AG04450 (cell line): ENCODE measurements at regions not wholly inside any gene's neighbourhood (a gene's known extent, or its start where the extent isn't known, plus 50 kb on each side); places are given as distances from the start of the nearest gene placed in this dataset.

Experiments
- CTCF ChIA-PET: fragments of 300-600, 350-600 bp; formaldehyde crosslinking; extraction: SDS; loops from one replicate; lab custom pipeline; 2022; ENCODE audit warnings: antibody characterized with exemption, inconsistent platforms; lab: Charles Lee
- POLR2A ChIA-PET: fragments of 350-600 bp; formaldehyde crosslinking; extraction: SDS; loops from one replicate; lab custom pipeline; 2021; ENCODE audit warnings: antibody characterized with exemption, inconsistent platforms; lab: Yijun Ruan, JAX
- DNase-seq: peaks from one replicate; pipeline ENCODE4 v3.0.0-alpha.2; 2011; ENCODE audit warnings: low read depth, low spot score
- H3K27ac ChIP-seq: one replicate; pipeline ENCODE4 v1.5.1; 2012; ENCODE audit warnings: low read depth, low read length, control low read depth
- H3K27me3 ChIP-seq: one replicate; pipeline ENCODE4 v1.6.0; 2012; ENCODE audit warnings: low read length; ENCODE audit not compliant: control insufficient read depth, insufficient read depth
- H3K4me3 ChIP-seq: 2 replicates; pipeline ENCODE4 v1.5.1; 2011; ENCODE audit warnings: mild to moderate bottlenecking, low read depth, low read length, control low read depth
- H3K9me3 ChIP-seq: 2 replicates; pipeline ENCODE4 v1.5.1; 2012; ENCODE audit warnings: low read length; ENCODE audit not compliant: control insufficient read depth, insufficient read depth
- CTCF ChIP-seq: IDR thresholded peaks from 2 replicates; pipeline ENCODE4 v1.5.1; 2011; ENCODE audit warnings: low read depth, low read length, control low read depth, inconsistent platforms

GRCh38 chr16:86929057-86929871 lies 350.9 kb downstream of the FOXL1 start:
- POLR2A ChIA-PET: interaction anchor here (1.1 to 1.8 kb wide), 2 partner anchors 23 to 351 kb away, joined by 4 to 11 read pairs; partner anchors contain the start of gene FOXL1
- H3K9me3 ChIP-seq: peaks cover 7% of the 10 kb centered on the region; the same call in 1 of the 2 replicates
- no peak overlapping the region for H3K4me3 ChIP-seq
- no peaks in the 10 kb centered on the region for H3K27me3 ChIP-seq
- TF ChIP-seq CTCF: no peak
- CTCF ChIA-PET: interaction anchor here (1.4 to 2.0 kb wide), 2 partner anchors 133 to 365 kb away, joined by 3 to 6 read pairs; no protein-coding TSS in a partner anchor
- DNase-seq: peak; percentile 59
- peak overlapping the region; percentile 71 for H3K27ac ChIP-seq

- Histone ChIP-seq H3K4me3 (no peak overlapping the region), H3K27ac (peak overlapping the region; percentile 31), H3K27me3 (no peaks in the 10 kb centered on the region), H3K9me3 (peaks cover 9% of the 10 kb centered on the region; the same call in 1 of the 2 replicates)
- CTCF ChIA-PET: interaction anchor here (1.4 to 2.0 kb wide), 2 partner anchors 133 to 366 kb away, joined by 3 to 6 read pairs; no protein-coding TSS in a partner anchor
- POLR2A ChIA-PET: interaction anchor here (1.8 kb wide), 1 partner anchor 23 kb away, joined by 11 read pairs; no protein-coding TSS in a partner anchor
- no peak for TF ChIP-seq CTCF
- no peak for DNase-seq
These were observed 351.7 kb downstream of the FOXL1 start for GRCh38 chr16:86930001-86930400.

- Histone ChIP-seq H3K9me3 (peaks cover 9% of the 10 kb centered on the region; the same call in 1 of the 2 replicates), H3K27ac (peak overlapping the region; percentile 80), H3K4me3 (no peak overlapping the region), H3K27me3 (no peaks in the 10 kb centered on the region)
- DNase-seq: no peak
- ChIA-PET CTCF (interaction anchor here (2.0 kb wide), 1 partner anchor 132 kb away, joined by 6 read pairs; no protein-coding TSS in a partner anchor), POLR2A (no interaction called here)
- TF ChIP-seq CTCF: no peak
These were observed 352.5 kb downstream of the FOXL1 start for GRCh38 chr16:86930663-86931373.

- DNase-seq: peak; percentile 69
- POLR2A ChIA-PET: no interaction called here
- CTCF ChIA-PET: interaction anchor here (0.6 kb wide), 1 partner anchor 355 kb away, joined by 8 read pairs; no protein-coding TSS in a partner anchor
- Histone ChIP-seq H3K27ac (peak overlapping the region; percentile 80), H3K27me3 (no peaks in the 10 kb centered on the region), H3K4me3 (peak overlapping the region; percentile 25), H3K9me3 (peaks cover 9% of the 10 kb centered on the region; the same call in 1 of the 2 replicates)
- TF ChIP-seq CTCF: peak; percentile 16; the same call in 1 of the 2 replicates
These were observed 353.1 kb downstream of the FOXL1 start for GRCh38 chr16:86931410-86931941.
